Activated B cell treated with CpG ODN at 0.5 μM for 24 hours (primary cell): ENCODE measurements at regions not wholly inside any gene's neighbourhood (a gene's known extent, or its start where the extent isn't known, plus 50 kb on each side); places are given as distances from the start of the nearest gene placed in this dataset.
"Not testable (repeated sequence)": the region's sequence is repeated elsewhere in the genome, so short reads cannot be mapped to it uniquely, and the experiment has no call there.

ENCODE experiments used
- ATAC-seq: fragments of 200-7000 bp; cut with Tn5 transposase; one replicate; pipeline ENCODE4 v1.10.0; 2021; ENCODE audit warnings: low read depth, mild to moderate bottlenecking, moderate library complexity
- CTCF ChIA-PET: fragments of 350-600 bp; sonication (Branson Sonifier 250); formaldehyde crosslinking; loops from one replicate; lab custom pipeline; 2021; ENCODE audit warnings: antibody characterized with exemption; lab: Charles Lee
- POLR2A ChIA-PET: fragments of 350-600 bp; sonication (Branson Sonifier 250); formaldehyde crosslinking; loops from one replicate; lab custom pipeline; 2021; ENCODE audit warnings: antibody characterized with exemption; lab: Charles Lee
- DNase-seq: peaks from one replicate; pipeline ENCODE4 v3.0.0; 2022
- H3K27ac Mint-ChIP-seq: one replicate; pipeline ENCODE4 v1.8.0; 2020; ENCODE audit warnings: mixed read lengths
- H3K27me3 Mint-ChIP-seq: one replicate; pipeline ENCODE4 v1.8.0; 2021; ENCODE audit warnings: mixed read lengths
- H3K36me3 Mint-ChIP-seq: one replicate; pipeline ENCODE4 v1.8.0; 2021; ENCODE audit warnings: low read depth, mixed read lengths
- H3K4me1 Mint-ChIP-seq: one replicate; pipeline ENCODE4 v1.8.0; 2021; ENCODE audit warnings: mixed read lengths
- H3K4me3 Mint-ChIP-seq: one replicate; pipeline ENCODE4 v1.8.0; 2020; ENCODE audit warnings: mild to moderate bottlenecking, mixed read lengths
- H3K9me3 Mint-ChIP-seq: one replicate; pipeline ENCODE4 v1.8.0; 2020; ENCODE audit warnings: mixed read lengths
- CTCF ChIP-seq: fragments of 200-600 bp; IDR thresholded peaks from one replicate; pipeline ENCODE4 v1.8.0; 2022; ENCODE audit warnings: antibody characterized with exemption, mild to moderate bottlenecking
- intact Hi-C: fragments of 100-400 bp; cut with micrococcal nuclease; formaldehyde crosslinking; loops from one replicate; pipeline ENCODE4 v1.15.1; 2024

- no peak for TF ChIP-seq CTCF
- DNase-seq (no peak), ATAC-seq (no peak)
- no peaks in the 10 kb centered on the region for H3K36me3 Mint-ChIP-seq
- intact Hi-C loops = no loop called here
- H3K27me3 Mint-ChIP-seq = no peaks in the 10 kb centered on the region
- no peak overlapping the region for H3K4me3 Mint-ChIP-seq
- H3K9me3 Mint-ChIP-seq = peaks cover 4% of the 10 kb centered on the region
- no peaks in the 10 kb centered on the region for H3K4me1 Mint-ChIP-seq
- POLR2A ChIA-PET = no interaction called here
- no peak overlapping the region for H3K27ac Mint-ChIP-seq
- CTCF ChIA-PET = no interaction called here
Observed at GRCh38 chr2:13660231-13660630, 943.5 kb downstream of the TRIB2 start.

DNA sequence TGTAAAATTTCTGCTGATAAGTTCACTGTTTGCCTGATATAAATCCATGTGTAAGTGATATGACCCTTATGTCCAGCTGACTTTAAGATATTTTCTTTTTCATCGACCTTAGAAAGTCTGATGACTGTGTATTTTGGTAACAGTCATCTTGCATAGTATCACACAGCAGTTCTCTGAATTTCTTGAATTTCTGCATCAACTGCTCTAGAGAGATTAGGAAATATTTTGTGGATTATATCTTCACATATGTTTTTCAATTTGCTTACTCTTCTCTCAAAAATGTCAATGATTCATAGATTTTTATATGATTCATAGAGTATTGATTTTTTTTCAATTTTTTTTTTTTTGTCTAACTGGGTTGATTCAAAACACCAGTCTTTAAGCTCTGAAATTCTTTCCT is 945.3 kb downstream of the TRIB2 start:
- no peaks in the 10 kb centered on the region for H3K27me3 Mint-ChIP-seq
- ATAC-seq = no peak
- no peak for DNase-seq
- H3K4me1 Mint-ChIP-seq = no peaks in the 10 kb centered on the region
- H3K27ac Mint-ChIP-seq = no peak overlapping the region
- POLR2A ChIA-PET = no interaction called here
- CTCF ChIA-PET = no interaction called here
- no peak for TF ChIP-seq CTCF
- H3K36me3 Mint-ChIP-seq = no peaks in the 10 kb centered on the region
- intact Hi-C loops = no loop called here
- H3K9me3 Mint-ChIP-seq = peaks cover 4% of the 10 kb centered on the region
- H3K4me3 Mint-ChIP-seq = no peak overlapping the region

DNA sequence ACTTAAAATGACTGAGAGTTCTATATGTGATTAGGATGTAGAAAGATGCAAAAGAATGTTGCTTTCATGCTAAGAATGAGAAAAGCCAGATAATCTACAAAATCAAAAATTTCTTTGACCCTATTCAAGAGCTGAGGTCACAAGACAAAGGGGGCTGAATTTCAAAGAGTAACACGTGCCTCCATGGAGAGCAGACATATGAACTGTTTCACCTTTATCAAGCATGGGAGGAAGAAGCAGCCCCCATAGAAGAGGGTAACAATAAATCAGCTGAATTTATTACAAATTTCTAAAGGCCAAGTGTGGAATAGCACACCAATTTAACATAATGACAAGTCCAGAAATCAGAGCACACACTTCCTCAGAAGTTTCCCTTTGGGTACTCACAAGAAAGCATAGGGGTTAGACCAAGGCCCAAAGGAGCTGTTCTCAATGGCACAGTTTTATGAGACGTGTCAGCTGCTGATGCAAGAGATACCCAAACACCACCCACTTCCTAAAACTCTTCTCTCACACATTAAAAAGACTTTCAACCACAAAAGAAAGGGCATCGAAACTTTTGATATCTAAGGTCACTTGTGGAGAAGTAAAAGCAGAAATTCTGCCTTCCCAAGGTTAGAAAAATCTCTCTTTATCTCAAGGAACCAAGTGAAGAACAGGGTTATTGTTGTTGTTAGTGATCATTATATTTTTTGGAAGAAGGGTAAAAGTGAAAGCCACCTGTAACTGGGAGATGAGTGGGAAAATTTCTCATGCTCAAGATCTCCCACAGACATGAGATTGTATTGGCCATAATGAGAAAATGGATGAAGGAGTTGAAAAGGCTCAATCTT is 950.1 kb downstream of the TRIB2 start:
- H3K36me3 Mint-ChIP-seq = no peaks in the 10 kb centered on the region

GRCh38 chr2:13667415-13667757 is 950.6 kb downstream of the TRIB2 start:
- no peak for TF ChIP-seq CTCF
- ChIA-PET CTCF (no interaction called here), POLR2A (no interaction called here)
- Mint-ChIP-seq H3K9me3 (peaks cover 2% of the 10 kb centered on the region), H3K27ac (no peak overlapping the region), H3K4me1 (no peaks in the 10 kb centered on the region), H3K4me3 (no peak overlapping the region), H3K36me3 (no peaks in the 10 kb centered on the region), H3K27me3 (no peaks in the 10 kb centered on the region)
- ATAC-seq (no peak), DNase-seq (no peak)
- intact Hi-C loops = no loop called here

More for the DNA sequence above, 950.1 kb downstream of the TRIB2 start:
- CTCF ChIA-PET = no interaction called here
- TF ChIP-seq CTCF = no peak
- POLR2A ChIA-PET = no interaction called here
- Mint-ChIP-seq H3K9me3 (peaks cover 2% of the 10 kb centered on the region), H3K27ac (no peak overlapping the region), H3K4me1 (no peaks in the 10 kb centered on the region), H3K4me3 (no peak overlapping the region), H3K27me3 (no peaks in the 10 kb centered on the region)
- intact Hi-C loops = no loop called here
- ATAC-seq = no peak
- DNase-seq = no peak

- no peak overlapping the region for H3K27ac Mint-ChIP-seq
Observed at GRCh38 chr2:13669607-13670006, 952.9 kb downstream of the TRIB2 start.

DNA sequence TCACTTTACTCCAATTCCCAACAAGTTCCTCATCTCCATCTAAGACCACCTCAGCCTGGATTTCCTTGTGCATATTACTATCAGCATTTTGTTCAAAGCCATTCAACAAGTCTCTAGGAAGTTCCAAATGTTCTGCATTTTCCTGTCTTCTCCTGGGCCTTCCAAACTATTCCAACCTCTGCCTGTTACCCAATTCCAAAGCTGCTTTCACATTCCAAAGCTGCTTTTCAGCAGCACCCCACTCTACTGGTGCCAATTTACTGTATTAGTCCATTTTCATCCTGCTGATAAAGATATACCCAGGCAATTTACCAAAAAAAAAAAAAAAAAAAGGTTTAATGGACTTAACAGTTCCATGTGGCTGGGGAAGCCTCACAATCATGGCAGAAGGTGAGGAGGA is 957.1 kb downstream of the TRIB2 start:
- DNase-seq, ATAC-seq, H3K27me3 Mint-ChIP-seq, H3K4me1 Mint-ChIP-seq, intact Hi-C loops, H3K27ac Mint-ChIP-seq, POLR2A ChIA-PET, H3K4me3 Mint-ChIP-seq, CTCF ChIA-PET, H3K36me3 Mint-ChIP-seq, H3K9me3 Mint-ChIP-seq: not testable (repeated sequence)

More at GRCh38 chr2:13669607-13670006, 952.9 kb downstream of the TRIB2 start:
- Mint-ChIP-seq H3K4me1 (no peaks in the 10 kb centered on the region), H3K9me3 (peaks cover 5% of the 10 kb centered on the region), H3K36me3 (no peaks in the 10 kb centered on the region), H3K4me3 (no peak overlapping the region), H3K27me3 (no peaks in the 10 kb centered on the region)
- intact Hi-C loops = no loop called here
- DNase-seq (no peak), ATAC-seq (no peak)
- no peak for TF ChIP-seq CTCF
- ChIA-PET POLR2A (no interaction called here), CTCF (no interaction called here)
